K562 (cell line): ENCODE measurements at regions not wholly inside any gene's neighbourhood (a gene's known extent, or its start where the extent isn't known, plus 50 kb on each side); places are given as distances from the start of the nearest gene placed in this dataset.

Source experiments
- ATAC-seq: fragments of 200-7000 bp; cut with Tn5 transposase; 3 replicates; pipeline ENCODE4 v1.9.1; 2020; ENCODE audit warnings: moderate library complexity
- BruUV-seq: library from RNA; stranded (reverse); fragments of 400-500 nt; replicated peaks from 2 replicates; lab custom pipeline; 2021; lab: Mats Ljungman, UMichigan
- CTCF ChIA-PET: fragments of 300-600 bp; formaldehyde crosslinking; extraction: SDS; loops from one replicate; lab custom pipeline; 2021; ENCODE audit warnings: low intra/inter-chr PET ratio; lab: Yijun Ruan, JAX
- POLR2A ChIA-PET: fragments of 300-600, 350-650 bp; sonication (Branson Sonifier 250); formaldehyde crosslinking; extraction: SDS; loops from one replicate; lab custom pipeline; 2021; ENCODE audit warnings: antibody characterized with exemption, inconsistent platforms; lab: Yijun Ruan, JAX
- DNase-seq, 4 experiments: peaks; one replicate each; pipeline versions ENCODE4 v3.0.0 to v3.0.0-alpha.2; 2011 to 2018; ENCODE audit warnings: low spot score in 3 of 4, mixed read lengths in 3 of 4; ENCODE audit errors: extremely low read depth in 1 of 4
- FAIRE-seq: peaks from 2 replicates; lab custom pipeline; 2011; peaks lifted over from hg19 to GRCh38; lab: Jason Lieb, UNC
- H2AFZ ChIP-seq: 2 replicates; pipeline ENCODE4 v1.6.0; 2011; ENCODE audit warnings: low read depth, low read length, control low read depth, inconsistent platforms
- H3K27ac ChIP-seq: fragments of 200-600 bp; 3 replicates; pipeline ENCODE4 v1.8.0; 2011; ENCODE audit warnings: low read depth, mild to moderate bottlenecking, control low read depth, inconsistent platforms, low read length, moderate library complexity, mixed read lengths; ENCODE audit errors: extremely low read depth
- H3K27me3 ChIP-seq, 2 experiments: fragments of 300-600 bp in 1 of 2; 2 replicates in 1 of 2; 3 replicates in 1 of 2; pipeline versions ENCODE4 v1.6.0 to v1.8.0; 2011; ENCODE audit warnings: inconsistent platforms in 2 of 2, low read length in 2 of 2, mild to moderate bottlenecking in 1 of 2, mixed read lengths in 1 of 2, moderate library complexity in 1 of 2; ENCODE audit not compliant: control insufficient read depth in 2 of 2, insufficient read depth in 2 of 2
- H3K36me3 ChIP-seq: fragments of 300-600 bp; 3 replicates; pipeline ENCODE4 v1.8.0; 2011; ENCODE audit warnings: mild to moderate bottlenecking, low read length, inconsistent platforms; ENCODE audit not compliant: control insufficient read depth, insufficient read depth
- H3K4me1 ChIP-seq, 2 experiments: fragments of 200-600 bp in 1 of 2; replicated peaks in 1 of 2; 2 replicates in 1 of 2; 3 replicates in 1 of 2; pipeline versions ENCODE4 v1.5.1 to v1.8.0; 2011; ENCODE audit warnings: inconsistent platforms in 2 of 2, low read length in 2 of 2, mild to moderate bottlenecking in 1 of 2, mixed read lengths in 1 of 2, moderate library complexity in 1 of 2; ENCODE audit not compliant: control insufficient read depth in 2 of 2, insufficient read depth in 2 of 2
- H3K4me2 ChIP-seq: 2 replicates; pipeline ENCODE4 v1.6.1; 2011; ENCODE audit warnings: low read length, control low read depth, inconsistent platforms, mixed read lengths; ENCODE audit not compliant: insufficient read depth
- H3K4me3 ChIP-seq: fragments of 200-600 bp; sonication (generic), shearing (Covaris generic); 2 replicates; pipeline ENCODE4 v1.5.1; 2016; ENCODE audit warnings: control low read depth, inconsistent platforms
- H3K79me2 ChIP-seq: fragments of 200-600 bp; 3 replicates; pipeline ENCODE4 v1.8.0; 2011; ENCODE audit warnings: low read length, inconsistent platforms; ENCODE audit not compliant: control insufficient read depth, insufficient read depth
- H3K9ac ChIP-seq, 2 experiments: 2 replicates each; pipeline versions ENCODE4 v1.6.0 to v1.6.1; 2011; ENCODE audit warnings: low read depth in 2 of 2, low read length in 2 of 2, control low read depth in 1 of 2, inconsistent platforms in 1 of 2, mild to moderate bottlenecking in 1 of 2, mixed read lengths in 1 of 2; ENCODE audit not compliant: insufficient read depth in 1 of 2
- H3K9me1 ChIP-seq: one replicate; pipeline ENCODE4 v1.6.0; 2011; ENCODE audit warnings: inconsistent platforms, mild to moderate bottlenecking, low read length, moderate library complexity; ENCODE audit not compliant: control insufficient read depth, insufficient read depth
- H3K9me3 ChIP-seq: replicated peaks from 2 replicates; pipeline ENCODE4 v1.5.1; 2011; ENCODE audit warnings: low read depth, low read length, inconsistent platforms; ENCODE audit not compliant: control insufficient read depth, insufficient read depth
- H4K20me1 ChIP-seq: replicated peaks from 2 replicates; pipeline ENCODE4 v1.6.1; 2011; ENCODE audit warnings: low read length, inconsistent platforms, mixed read lengths; ENCODE audit not compliant: control insufficient read depth, insufficient read depth
- FOSL1 ChIP-seq: fragments of 200-800 bp; sonication (Bioruptor generic); conservative IDR thresholded peaks from 2 replicates; pipeline ENCODE4 v1.6.1; 2016; ENCODE audit warnings: missing genetic modification characterization, missing compliant biosample characterization
- HIVEP1 ChIP-seq: fragments of 250-450 bp; sonication (Bioruptor Pico); IDR thresholded peaks from 2 replicates; pipeline ENCODE4 v1.4.0; 2020; ENCODE audit warnings: mild to moderate bottlenecking
- HMBOX1 ChIP-seq: sonication (generic); IDR thresholded peaks from 2 replicates; pipeline ENCODE4 v1.6.1; 2016
- RHOXF2B ChIP-seq: fragments of 250-450 bp; sonication (Bioruptor Pico); conservative IDR thresholded peaks from 2 replicates; pipeline ENCODE4 v1.5.1; 2021
- ZNF143 ChIP-seq: sonication (generic); formaldehyde crosslinking; IDR thresholded peaks from 2 replicates; pipeline ENCODE4 v1.9.0; 2022; ENCODE audit warnings: mild to moderate bottlenecking, missing genetic modification reagents
- ZNF184 ChIP-seq: sonication (generic); formaldehyde crosslinking; IDR thresholded peaks from 2 replicates; pipeline ENCODE4 v1.5.0; 2020; ENCODE audit warnings: missing genetic modification reagents
- ZNF324 ChIP-seq: fragments of 250-450 bp; sonication (Bioruptor Pico); IDR thresholded peaks from 2 replicates; pipeline ENCODE4 v1.4.0; 2020; ENCODE audit warnings: mild to moderate bottlenecking
- whole genome bisulfite sequencing: fragments of 100-300 bp; shearing (Covaris generic); methylation state at CpG from one replicate; pipeline ENCODE4 v1.1.6; 2016; ENCODE audit warnings: low coverage, mixed read lengths; ENCODE audit not compliant: insufficient coverage; ENCODE audit errors: missing lambda C conversion rate; 5-methylcytosine and 5-hydroxymethylcytosine counted together
- in situ Hi-C: fragments of 300-500 bp; cut with MboI; formaldehyde crosslinking; loops from 4 replicates; pipeline ENCODE4 v1.15.0; 2018; ENCODE audit warnings: inconsistent platforms, mixed read lengths
- intact Hi-C: fragments of 100-400 bp; cut with micrococcal nuclease; formaldehyde crosslinking; loops from 2 replicates; pipeline ENCODE4 v1.14.2; 2022
- TF ChIP-seq, protein P1 (sequence below): fragments of 150-350 bp; conservative IDR thresholded peaks from 2 replicates; pipeline ENCODE4 v1.6.1; 2014; ENCODE audit warnings: low read length
- TF ChIP-seq, protein P2 (sequence below): fragments of 250-450 bp; sonication (Bioruptor Pico); IDR thresholded peaks from 2 replicates; pipeline ENCODE4 v1.4.0; 2020; ENCODE audit warnings: mild to moderate bottlenecking, moderate library complexity

DNA sequence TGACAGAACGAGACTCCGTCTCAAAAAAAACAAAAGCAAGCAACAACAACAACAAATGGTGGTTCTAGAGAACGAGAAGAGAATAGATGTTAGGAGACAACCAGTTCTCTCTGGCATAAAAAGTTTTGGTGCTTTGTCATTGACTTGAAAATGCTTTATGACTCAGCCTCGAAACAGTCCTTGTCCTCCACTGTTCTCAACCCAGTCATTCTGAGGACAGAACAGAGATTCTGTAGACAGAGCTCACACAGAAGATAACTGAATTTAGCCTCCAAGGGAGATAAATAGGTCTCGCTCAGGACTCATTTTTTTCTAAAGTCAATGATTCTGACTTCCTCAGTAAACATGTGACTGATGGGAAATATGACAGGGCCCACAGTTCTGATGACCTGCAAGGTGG, 76.0 kb upstream of the FSTL4 start:
- no peak overlapping the region for H3K27ac ChIP-seq
- H3K27me3 ChIP-seq, result peaks cover 10 to 51% of the 10 kb centered on the region in 2 experiments; a peak in 4 of 5 replicates
- no peaks in the 10 kb centered on the region for H3K79me2 ChIP-seq
- FAIRE-seq (no peak), DNase-seq (no peak), ATAC-seq (no peak)
- H3K9me1 ChIP-seq, result no peaks in the 10 kb centered on the region
- no peaks in the 10 kb centered on the region for H3K9me3 ChIP-seq
- H3K36me3 ChIP-seq, result no peaks in the 10 kb centered on the region
- H3K4me3 ChIP-seq, result no peak overlapping the region
- WGBS, result 0% methylated on average over 5 of the region's 5 CpGs
- BruUV-seq, result no TSS peak
- H4K20me1 ChIP-seq, result peaks cover 15% of the 10 kb centered on the region
- ChIA-PET POLR2A (interaction anchor here (0.7 to 1.1 kb wide), 2 partner anchors 12 to 212 kb away, joined by 3 to 5 read pairs; no protein-coding TSS in a partner anchor), CTCF (no interaction called here)
- H3K4me2 ChIP-seq, result no peak overlapping the region
- no peak overlapping the region for H2AFZ ChIP-seq
- H3K9ac ChIP-seq, result no peak overlapping the region
- intact Hi-C loops (no loop called here), in situ Hi-C loops (no loop called here)
- peaks cover 5 to 6% of the 10 kb centered on the region in 2 experiments; a peak in 3 of 5 replicates for H3K4me1 ChIP-seq
- TF ChIP-seq ZNF324 (CRISPR knock-in tag) (no peak), FOSL1 (tag) (no peak), HIVEP1 (CRISPR knock-in tag) (no peak), HMBOX1 (no peak), ZNF143 (CRISPR knock-in tag) (no peak), ZNF184 (CRISPR knock-in tag) (no peak), RHOXF2B (CRISPR knock-in tag) (no peak)
- TF ChIP-seq, protein P1, sequence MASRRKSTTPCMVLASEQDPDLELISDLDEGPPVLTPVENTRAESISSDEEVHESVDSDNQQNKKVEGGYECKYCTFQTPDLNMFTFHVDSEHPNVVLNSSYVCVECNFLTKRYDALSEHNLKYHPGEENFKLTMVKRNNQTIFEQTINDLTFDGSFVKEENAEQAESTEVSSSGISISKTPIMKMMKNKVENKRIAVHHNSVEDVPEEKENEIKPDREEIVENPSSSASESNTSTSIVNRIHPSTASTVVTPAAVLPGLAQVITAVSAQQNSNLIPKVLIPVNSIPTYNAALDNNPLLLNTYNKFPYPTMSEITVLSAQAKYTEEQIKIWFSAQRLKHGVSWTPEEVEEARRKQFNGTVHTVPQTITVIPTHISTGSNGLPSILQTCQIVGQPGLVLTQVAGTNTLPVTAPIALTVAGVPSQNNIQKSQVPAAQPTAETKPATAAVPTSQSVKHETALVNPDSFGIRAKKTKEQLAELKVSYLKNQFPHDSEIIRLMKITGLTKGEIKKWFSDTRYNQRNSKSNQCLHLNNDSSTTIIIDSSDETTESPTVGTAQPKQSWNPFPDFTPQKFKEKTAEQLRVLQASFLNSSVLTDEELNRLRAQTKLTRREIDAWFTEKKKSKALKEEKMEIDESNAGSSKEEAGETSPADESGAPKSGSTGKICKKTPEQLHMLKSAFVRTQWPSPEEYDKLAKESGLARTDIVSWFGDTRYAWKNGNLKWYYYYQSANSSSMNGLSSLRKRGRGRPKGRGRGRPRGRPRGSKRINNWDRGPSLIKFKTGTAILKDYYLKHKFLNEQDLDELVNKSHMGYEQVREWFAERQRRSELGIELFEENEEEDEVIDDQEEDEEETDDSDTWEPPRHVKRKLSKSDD, result no peak
- TF ChIP-seq, protein P2, sequence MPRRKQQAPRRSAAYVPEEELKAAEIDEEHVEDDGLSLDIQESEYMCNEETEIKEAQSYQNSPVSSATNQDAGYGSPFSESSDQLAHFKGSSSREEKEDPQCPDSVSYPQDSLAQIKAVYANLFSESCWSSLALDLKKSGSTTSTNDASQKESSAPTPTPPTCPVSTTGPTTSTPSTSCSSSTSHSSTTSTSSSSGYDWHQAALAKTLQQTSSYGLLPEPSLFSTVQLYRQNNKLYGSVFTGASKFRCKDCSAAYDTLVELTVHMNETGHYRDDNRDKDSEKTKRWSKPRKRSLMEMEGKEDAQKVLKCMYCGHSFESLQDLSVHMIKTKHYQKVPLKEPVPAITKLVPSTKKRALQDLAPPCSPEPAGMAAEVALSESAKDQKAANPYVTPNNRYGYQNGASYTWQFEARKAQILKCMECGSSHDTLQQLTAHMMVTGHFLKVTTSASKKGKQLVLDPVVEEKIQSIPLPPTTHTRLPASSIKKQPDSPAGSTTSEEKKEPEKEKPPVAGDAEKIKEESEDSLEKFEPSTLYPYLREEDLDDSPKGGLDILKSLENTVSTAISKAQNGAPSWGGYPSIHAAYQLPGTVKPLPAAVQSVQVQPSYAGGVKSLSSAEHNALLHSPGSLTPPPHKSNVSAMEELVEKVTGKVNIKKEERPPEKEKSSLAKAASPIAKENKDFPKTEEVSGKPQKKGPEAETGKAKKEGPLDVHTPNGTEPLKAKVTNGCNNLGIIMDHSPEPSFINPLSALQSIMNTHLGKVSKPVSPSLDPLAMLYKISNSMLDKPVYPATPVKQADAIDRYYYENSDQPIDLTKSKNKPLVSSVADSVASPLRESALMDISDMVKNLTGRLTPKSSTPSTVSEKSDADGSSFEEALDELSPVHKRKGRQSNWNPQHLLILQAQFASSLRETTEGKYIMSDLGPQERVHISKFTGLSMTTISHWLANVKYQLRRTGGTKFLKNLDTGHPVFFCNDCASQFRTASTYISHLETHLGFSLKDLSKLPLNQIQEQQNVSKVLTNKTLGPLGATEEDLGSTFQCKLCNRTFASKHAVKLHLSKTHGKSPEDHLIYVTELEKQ (CRISPR knock-in tag), result no peak
